Osteocyte (in vitro differentiated cells): ENCODE measurements at regions not wholly inside any gene's neighbourhood (a gene's known extent, or its start where the extent isn't known, plus 50 kb on each side); places are given as distances from the start of the nearest gene placed in this dataset.

ENCODE experiments used
- DNase-seq: peaks from one replicate; pipeline ENCODE4 v3.0.0; 2021; ENCODE audit warnings: mixed read lengths; ENCODE audit not compliant: unreplicated experiment; ENCODE audit errors: extremely low spot score
- H3K27ac Mint-ChIP-seq: one replicate; pipeline ENCODE4 v1.8.0; 2021; ENCODE audit warnings: mild to moderate bottlenecking, mixed read lengths; ENCODE audit not compliant: unreplicated experiment
- H3K27me3 Mint-ChIP-seq: one replicate; pipeline ENCODE4 v1.8.0; 2021; ENCODE audit warnings: mixed read lengths; ENCODE audit not compliant: unreplicated experiment
- H3K36me3 Mint-ChIP-seq: one replicate; pipeline ENCODE4 v1.8.0; 2021; ENCODE audit warnings: mixed read lengths; ENCODE audit not compliant: unreplicated experiment
- H3K4me1 Mint-ChIP-seq: one replicate; pipeline ENCODE4 v1.8.0; 2021; ENCODE audit warnings: mixed read lengths; ENCODE audit not compliant: unreplicated experiment
- H3K4me3 Mint-ChIP-seq: one replicate; pipeline ENCODE4 v1.8.0; 2021; ENCODE audit warnings: mild to moderate bottlenecking, moderate library complexity, mixed read lengths; ENCODE audit not compliant: unreplicated experiment
- H3K9me3 Mint-ChIP-seq: one replicate; pipeline ENCODE4 v1.8.0; 2021; ENCODE audit warnings: mixed read lengths; ENCODE audit not compliant: unreplicated experiment
- TF ChIP-seq, protein P1 (sequence below): fragments of 200-600 bp; sonication (generic); IDR thresholded peaks from 2 replicates; pipeline ENCODE4 v1.5.0; 2021; ENCODE audit warnings: antibody characterized with exemption, mild to moderate bottlenecking, moderate library complexity

DNA sequence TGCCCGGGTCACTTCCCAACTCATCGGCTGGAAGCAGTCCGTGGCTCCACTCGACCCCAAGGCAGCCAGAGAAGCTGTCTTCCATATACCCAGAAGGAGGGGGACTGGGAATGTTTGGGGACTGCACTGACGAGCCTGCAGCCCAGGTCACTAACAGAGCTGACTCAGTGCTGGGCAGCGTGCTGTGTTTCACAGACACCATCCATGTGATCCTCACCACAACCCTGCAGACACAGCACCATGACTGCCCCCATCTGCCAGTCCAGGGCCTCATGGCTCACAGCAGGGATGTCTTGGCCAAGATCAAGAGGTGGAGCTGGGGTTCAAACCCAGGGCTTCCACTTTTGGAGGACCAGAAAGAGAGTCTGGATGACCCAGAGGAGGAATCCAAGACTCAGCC is 67.9 kb downstream of the KLHDC7A start:
- Mint-ChIP-seq H3K27ac (no peak overlapping the region), H3K4me3 (no peak overlapping the region), H3K4me1 (no peaks in the 10 kb centered on the region), H3K36me3 (no peaks in the 10 kb centered on the region), H3K27me3 (peaks cover 3% of the 10 kb centered on the region), H3K9me3 (no peaks in the 10 kb centered on the region)
- DNase-seq: no peak
- TF ChIP-seq, protein P1, sequence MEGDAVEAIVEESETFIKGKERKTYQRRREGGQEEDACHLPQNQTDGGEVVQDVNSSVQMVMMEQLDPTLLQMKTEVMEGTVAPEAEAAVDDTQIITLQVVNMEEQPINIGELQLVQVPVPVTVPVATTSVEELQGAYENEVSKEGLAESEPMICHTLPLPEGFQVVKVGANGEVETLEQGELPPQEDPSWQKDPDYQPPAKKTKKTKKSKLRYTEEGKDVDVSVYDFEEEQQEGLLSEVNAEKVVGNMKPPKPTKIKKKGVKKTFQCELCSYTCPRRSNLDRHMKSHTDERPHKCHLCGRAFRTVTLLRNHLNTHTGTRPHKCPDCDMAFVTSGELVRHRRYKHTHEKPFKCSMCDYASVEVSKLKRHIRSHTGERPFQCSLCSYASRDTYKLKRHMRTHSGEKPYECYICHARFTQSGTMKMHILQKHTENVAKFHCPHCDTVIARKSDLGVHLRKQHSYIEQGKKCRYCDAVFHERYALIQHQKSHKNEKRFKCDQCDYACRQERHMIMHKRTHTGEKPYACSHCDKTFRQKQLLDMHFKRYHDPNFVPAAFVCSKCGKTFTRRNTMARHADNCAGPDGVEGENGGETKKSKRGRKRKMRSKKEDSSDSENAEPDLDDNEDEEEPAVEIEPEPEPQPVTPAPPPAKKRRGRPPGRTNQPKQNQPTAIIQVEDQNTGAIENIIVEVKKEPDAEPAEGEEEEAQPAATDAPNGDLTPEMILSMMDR: no peak

DNA sequence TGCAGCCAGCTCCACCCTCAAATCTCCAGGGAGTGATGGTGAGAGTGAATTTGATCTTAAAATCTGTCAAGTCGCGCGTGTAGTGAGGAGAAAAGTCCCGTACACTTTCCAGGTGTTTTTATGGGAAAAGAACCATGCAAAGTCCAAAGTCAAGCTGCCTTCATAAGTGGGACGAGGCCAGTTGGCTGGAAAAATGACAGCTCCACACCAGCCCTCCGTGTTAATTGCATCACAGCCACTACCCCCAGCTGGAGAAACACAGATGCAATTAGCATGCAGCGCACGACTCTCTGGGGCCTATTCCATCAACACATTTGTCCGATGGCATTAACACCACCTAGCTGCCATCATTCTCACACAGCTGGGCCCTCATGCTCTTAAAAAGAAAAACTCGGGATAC is 68.4 kb downstream of the KLHDC7A start:
- DNase-seq: no peak
- Mint-ChIP-seq H3K4me3 (no peak overlapping the region), H3K9me3 (no peaks in the 10 kb centered on the region), H3K27ac (no peak overlapping the region), H3K4me1 (no peaks in the 10 kb centered on the region), H3K36me3 (no peaks in the 10 kb centered on the region), H3K27me3 (peaks cover 4% of the 10 kb centered on the region)
- TF ChIP-seq, protein P1: no peak

DNA sequence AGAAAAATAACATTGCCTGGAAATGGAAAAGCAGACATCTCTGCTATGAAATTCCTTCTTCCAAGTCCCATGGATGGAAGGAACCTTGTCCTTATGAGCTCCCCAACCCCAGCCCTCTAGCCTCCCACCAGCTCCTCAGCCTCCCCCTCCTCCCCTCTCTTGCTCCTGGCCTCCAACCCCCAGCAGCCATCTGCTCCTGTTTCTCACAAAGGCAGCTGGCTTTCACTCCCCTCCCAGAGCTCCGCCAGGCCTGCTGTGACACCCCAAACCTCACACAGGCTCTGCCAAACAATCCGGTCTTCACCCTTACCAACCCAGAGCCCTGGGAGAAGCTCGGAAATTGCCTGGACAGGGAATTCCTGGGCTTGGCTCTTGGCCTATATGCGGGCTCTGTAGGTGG is 69.2 kb downstream of the KLHDC7A start:
- H3K9me3 Mint-ChIP-seq: no peaks in the 10 kb centered on the region
- no peaks in the 10 kb centered on the region for H3K4me1 Mint-ChIP-seq
- peaks cover 4% of the 10 kb centered on the region for H3K27me3 Mint-ChIP-seq
- TF ChIP-seq, protein P1: no peak
- DNase-seq: no peak
- no peak overlapping the region for H3K4me3 Mint-ChIP-seq
- no peak overlapping the region for H3K27ac Mint-ChIP-seq
- H3K36me3 Mint-ChIP-seq: no peaks in the 10 kb centered on the region

DNA sequence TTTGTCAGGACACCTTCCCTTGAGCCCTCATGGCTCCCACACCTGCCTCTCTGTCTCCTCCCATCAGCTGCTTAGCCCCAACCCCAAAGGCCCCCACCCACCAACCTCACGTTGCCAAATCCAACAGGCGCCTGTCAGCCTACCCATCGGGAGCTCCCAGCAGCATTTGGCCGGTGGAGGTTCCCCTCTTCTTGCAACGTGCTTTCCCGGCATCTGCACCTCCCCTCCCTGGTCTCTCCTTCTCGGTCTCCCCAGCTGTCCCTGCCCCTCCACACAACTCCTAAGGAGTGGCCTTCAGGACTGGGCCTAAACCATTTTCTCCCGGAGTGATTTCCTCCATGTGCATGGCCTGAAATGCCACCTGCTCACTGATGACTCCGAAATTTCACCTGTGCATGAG is 71.9 kb downstream of the KLHDC7A start:
- Mint-ChIP-seq H3K9me3 (no peaks in the 10 kb centered on the region), H3K4me3 (no peak overlapping the region), H3K27ac (no peak overlapping the region), H3K36me3 (no peaks in the 10 kb centered on the region), H3K27me3 (peaks cover 16% of the 10 kb centered on the region), H3K4me1 (no peaks in the 10 kb centered on the region)
- no peak for DNase-seq
- TF ChIP-seq, protein P1: no peak

DNA sequence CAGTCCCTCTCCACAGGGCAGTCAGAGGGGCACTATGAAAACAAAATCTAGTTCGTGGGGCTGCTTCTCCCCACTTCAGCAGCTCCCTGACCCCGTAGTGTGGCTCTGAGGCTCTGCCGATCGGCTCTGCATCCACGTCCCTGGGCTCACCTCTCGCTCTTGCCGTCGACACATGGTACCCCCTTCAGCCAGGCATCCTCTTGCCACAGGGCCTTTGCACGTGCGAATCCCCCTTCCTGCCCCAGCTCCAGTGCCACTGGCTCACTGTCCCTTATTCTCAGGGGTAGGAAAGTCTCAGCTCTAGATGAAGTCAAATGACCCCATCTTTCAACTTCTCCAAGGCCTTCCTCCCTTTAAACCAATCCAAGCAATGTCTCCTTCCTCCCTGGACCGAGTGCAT is 72.7 kb downstream of the KLHDC7A start:
- TF ChIP-seq, protein P1: no peak
- H3K27me3 Mint-ChIP-seq: peaks cover 23% of the 10 kb centered on the region
- H3K4me1 Mint-ChIP-seq: no peaks in the 10 kb centered on the region

More for the DNA sequence above, 72.7 kb downstream of the KLHDC7A start:
- no peaks in the 10 kb centered on the region for H3K9me3 Mint-ChIP-seq
- H3K4me3 Mint-ChIP-seq: no peak overlapping the region
- no peaks in the 10 kb centered on the region for H3K36me3 Mint-ChIP-seq
- H3K27ac Mint-ChIP-seq: no peak overlapping the region
- no peak for DNase-seq
